ENCODE measurements at regions not wholly inside any gene's neighbourhood (a gene's known extent, or its start where the extent isn't known, plus 50 kb on each side); places are given as distances from the start of the nearest gene placed in this dataset.

DNA sequence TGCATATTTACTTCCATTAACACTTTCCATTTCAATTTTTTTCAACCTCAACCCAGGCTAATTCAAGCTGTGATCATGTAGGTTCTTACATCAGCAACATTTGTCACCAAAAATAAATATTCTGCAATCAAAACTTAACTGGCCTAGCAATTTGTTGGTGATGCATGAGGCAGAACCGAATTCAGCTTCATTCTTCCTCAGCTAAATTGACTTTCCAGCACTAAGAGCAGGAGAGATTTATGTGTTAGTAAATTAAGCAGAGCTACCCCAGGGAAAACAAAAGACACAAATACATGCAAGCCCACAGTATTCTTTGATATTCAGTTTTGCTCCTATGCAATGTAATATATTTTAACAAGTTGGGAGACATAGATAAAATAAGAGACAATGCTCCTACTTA is 208.7 kb upstream of the NDST3 start:
- ATAC-seq (no peak), DNase-seq (no peak)
- Mint-ChIP-seq H3K4me3 (no peak overlapping the region), H3K36me3 (ENCODE audit: low read depth) (no peaks in the 10 kb centered on the region), H3K9me3 (no peaks in the 10 kb centered on the region), H3K27ac (no peak overlapping the region), H3K4me1 (no peaks in the 10 kb centered on the region), H3K27me3 (no peaks in the 10 kb centered on the region)

DNA sequence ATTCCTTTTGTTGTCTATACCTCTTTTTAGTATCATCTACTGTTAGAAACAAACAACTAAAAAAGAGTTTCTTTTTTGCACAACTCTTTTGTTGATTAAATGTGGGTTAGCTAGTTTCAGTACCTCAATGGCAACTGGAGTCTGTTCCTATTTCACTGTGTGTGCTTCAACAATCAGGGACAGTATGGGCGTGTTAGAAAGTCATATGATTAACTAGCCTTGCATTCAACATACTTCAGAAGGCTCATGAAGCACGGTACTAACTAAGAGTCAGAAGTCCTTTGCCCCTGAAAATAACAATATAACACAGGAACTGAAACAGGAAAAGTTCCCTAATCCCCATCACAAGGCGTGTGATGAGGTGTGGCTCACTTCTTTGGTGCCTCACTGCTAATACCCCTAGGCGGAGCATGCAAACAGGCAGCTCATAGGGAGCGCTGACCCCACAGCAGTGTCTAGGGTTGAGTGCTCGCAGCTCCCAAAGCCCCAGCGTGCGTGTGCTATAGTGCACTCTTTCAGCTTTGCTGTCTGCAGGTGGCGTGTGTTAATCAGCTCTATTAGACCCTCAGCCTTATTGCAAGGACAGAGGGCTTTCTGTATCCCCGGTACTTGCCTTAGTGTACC is 203.1 kb upstream of the NDST3 start:
- no peak overlapping the region for H3K4me3 Mint-ChIP-seq
- no peak overlapping the region for H3K27ac Mint-ChIP-seq
- ATAC-seq (no peak), DNase-seq (no peak)
- no peaks in the 10 kb centered on the region for H3K27me3 Mint-ChIP-seq
- no peaks in the 10 kb centered on the region for H3K36me3 Mint-ChIP-seq (ENCODE audit: low read depth)
- no peaks in the 10 kb centered on the region for H3K4me1 Mint-ChIP-seq
- H3K9me3 Mint-ChIP-seq = peaks cover 3% of the 10 kb centered on the region

DNA sequence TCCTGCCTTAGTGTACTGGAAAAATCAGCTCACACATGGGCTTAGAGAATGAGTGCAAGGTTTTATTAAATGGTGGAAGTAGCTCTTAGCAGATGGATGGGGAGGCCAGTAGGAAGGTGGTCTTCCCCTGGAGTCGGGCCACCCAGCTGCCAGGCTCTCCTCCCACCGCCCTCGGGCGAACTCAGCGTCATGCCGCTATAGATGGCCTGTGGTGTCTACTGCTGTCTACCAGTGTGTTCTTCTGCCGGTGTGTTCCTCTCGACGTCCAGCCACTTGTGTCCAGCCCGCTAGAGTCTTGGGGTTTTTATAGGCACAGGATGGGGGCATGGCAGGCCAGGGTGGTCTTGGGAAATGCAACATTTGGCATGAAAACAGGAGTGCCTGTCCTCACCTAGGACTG is 198.7 kb upstream of the NDST3 start:
- H3K9me3 Mint-ChIP-seq = peaks cover 3% of the 10 kb centered on the region
- H3K4me3 Mint-ChIP-seq = no peak overlapping the region
- no peak overlapping the region for H3K27ac Mint-ChIP-seq
- ATAC-seq = no peak
- H3K36me3 Mint-ChIP-seq (ENCODE audit: low read depth) = no peaks in the 10 kb centered on the region
- no peak for DNase-seq
- no peaks in the 10 kb centered on the region for H3K27me3 Mint-ChIP-seq
- no peaks in the 10 kb centered on the region for H3K4me1 Mint-ChIP-seq

DNA sequence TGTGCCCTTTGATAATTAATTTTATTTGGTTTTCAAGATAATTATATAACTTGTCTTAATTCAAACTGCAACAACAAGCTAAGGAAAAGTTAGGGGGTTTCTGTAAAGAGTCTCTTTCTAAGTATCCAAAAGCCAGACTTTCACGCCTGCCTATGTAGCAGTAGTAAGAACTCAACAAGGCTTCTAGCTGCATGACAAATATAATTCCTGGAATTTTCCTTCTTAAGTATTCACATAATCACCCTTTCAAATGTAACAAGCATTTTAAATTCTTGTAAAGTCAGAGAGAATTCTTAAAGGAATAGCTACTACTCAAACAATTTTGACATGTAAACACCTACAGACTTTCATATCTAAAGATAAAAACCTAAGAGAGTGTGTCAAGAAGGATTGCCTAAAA is 189.7 kb upstream of the NDST3 start:
- no peak for ATAC-seq
- peaks cover 7% of the 10 kb centered on the region for H3K9me3 Mint-ChIP-seq
- DNase-seq = no peak
- no peaks in the 10 kb centered on the region for H3K4me1 Mint-ChIP-seq
- H3K27me3 Mint-ChIP-seq = no peaks in the 10 kb centered on the region
- H3K4me3 Mint-ChIP-seq = no peak overlapping the region
- H3K27ac Mint-ChIP-seq = no peak overlapping the region
- H3K36me3 Mint-ChIP-seq (ENCODE audit: low read depth) = no peaks in the 10 kb centered on the region

DNA sequence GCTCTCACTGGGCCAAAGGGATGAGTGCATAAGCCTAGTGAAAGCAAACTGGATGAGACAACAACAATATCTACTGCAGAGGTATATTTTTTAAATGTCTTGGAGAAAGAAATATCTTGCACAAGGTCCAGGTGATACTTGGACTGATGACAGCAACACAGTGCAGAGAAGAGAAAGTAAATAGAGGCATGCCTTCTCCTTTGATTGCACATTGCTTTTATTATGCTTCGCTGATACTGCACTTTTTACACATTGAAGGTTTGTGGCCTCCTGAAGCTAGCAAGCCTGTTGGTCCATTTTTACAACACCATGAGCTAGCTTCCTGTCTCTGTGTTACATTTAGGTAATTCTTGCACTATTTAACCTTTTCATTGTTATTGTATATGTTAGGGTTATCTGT is 189.0 kb upstream of the NDST3 start:
- ATAC-seq (no peak), DNase-seq (no peak)
- Mint-ChIP-seq H3K9me3 (peaks cover 14% of the 10 kb centered on the region), H3K27ac (no peak overlapping the region), H3K27me3 (no peaks in the 10 kb centered on the region), H3K36me3 (ENCODE audit: low read depth) (no peaks in the 10 kb centered on the region), H3K4me3 (no peak overlapping the region), H3K4me1 (no peaks in the 10 kb centered on the region)

DNA sequence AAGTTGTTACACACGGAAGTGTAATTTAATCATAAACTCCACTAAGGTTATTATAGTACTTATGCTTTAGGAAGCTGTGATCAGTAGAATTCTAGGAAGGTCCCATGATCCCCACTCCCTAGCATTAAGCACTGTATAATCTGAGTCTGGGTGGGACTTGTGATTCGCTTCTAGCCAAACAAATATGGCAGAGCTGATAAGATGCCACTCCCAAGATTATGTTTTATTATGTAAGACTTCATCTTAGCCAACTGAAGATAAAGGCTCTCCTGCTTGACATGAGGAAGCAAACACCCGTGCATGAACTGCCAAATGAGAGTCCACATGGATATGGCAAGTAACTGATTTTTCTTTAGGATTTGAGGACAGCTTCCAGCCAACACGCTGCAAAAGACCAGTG is 186.4 kb upstream of the NDST3 start:
- Mint-ChIP-seq H3K9me3 (peaks cover 19% of the 10 kb centered on the region), H3K36me3 (ENCODE audit: low read depth) (no peaks in the 10 kb centered on the region), H3K4me3 (no peak overlapping the region), H3K4me1 (no peaks in the 10 kb centered on the region), H3K27me3 (no peaks in the 10 kb centered on the region), H3K27ac (no peak overlapping the region)
- ATAC-seq (no peak), DNase-seq (no peak)

DNA sequence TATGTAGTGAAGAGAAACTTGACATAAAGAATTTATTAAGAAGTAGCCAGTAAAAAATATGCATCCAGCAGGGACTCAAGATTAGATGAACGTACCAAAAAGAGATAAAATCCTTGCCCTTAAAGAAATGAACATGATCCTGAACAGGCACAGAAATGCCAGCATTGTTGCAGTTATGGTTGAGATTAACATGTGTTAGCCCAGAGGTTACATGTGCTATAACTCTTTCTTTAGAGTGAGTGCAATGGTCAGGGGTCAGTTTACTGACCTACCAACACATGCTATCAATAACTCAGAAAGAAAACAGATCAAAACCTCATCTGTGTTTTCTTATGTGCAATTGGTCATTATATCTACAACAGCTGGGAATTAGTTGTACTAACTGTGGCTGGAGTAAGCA is 166.1 kb upstream of the NDST3 start:
- no peak for DNase-seq
- no peaks in the 10 kb centered on the region for H3K4me1 Mint-ChIP-seq
- H3K4me3 Mint-ChIP-seq = no peak overlapping the region
- ATAC-seq = no peak
- H3K36me3 Mint-ChIP-seq (ENCODE audit: low read depth) = no peaks in the 10 kb centered on the region
- peaks cover 4% of the 10 kb centered on the region for H3K9me3 Mint-ChIP-seq
- H3K27me3 Mint-ChIP-seq = no peaks in the 10 kb centered on the region
- no peak overlapping the region for H3K27ac Mint-ChIP-seq

DNA sequence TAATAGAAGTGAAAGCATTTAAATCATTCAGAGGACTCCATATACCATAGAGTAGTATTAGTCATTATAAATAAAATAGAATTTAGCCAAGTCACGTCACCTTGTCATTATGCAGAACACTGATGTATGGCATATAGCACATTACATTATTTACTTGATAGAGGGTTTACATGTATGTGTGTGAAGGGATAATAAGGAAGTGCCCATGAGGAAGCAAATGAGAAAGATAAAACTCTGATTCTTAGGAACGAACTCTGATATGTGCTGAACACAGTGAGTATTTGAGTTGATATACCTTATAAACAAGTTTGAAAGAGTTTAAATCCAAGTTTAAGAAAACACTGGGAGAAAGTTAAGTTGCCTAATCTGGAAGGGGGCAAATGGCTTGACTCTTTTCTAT is 160.5 kb upstream of the NDST3 start:
- no peak overlapping the region for H3K4me3 Mint-ChIP-seq
- no peak for ATAC-seq

DNA sequence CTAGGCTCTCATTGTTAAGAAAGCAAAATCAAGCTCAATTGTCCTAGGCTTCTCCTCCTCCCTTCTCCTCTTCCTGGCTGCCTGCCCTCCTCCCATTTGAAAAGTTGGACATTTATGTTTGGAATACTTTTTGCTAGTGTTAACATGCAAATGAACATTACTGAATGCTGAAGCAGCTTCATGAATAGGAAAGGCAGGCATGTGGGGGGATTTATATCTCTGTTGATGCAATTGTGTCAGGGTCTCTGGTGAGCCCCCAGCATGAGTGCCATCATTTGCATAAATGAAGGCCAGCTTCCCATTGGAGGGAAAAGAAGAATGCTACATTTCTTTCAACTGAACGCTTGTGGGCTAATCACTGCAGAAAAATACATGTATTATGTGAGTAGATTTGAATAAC is 160.1 kb upstream of the NDST3 start:
- Mint-ChIP-seq H3K9me3 (peaks cover 4% of the 10 kb centered on the region), H3K4me3 (no peak overlapping the region), H3K27me3 (no peaks in the 10 kb centered on the region), H3K36me3 (ENCODE audit: low read depth) (no peaks in the 10 kb centered on the region), H3K27ac (no peak overlapping the region), H3K4me1 (no peaks in the 10 kb centered on the region)
- ATAC-seq (no peak), DNase-seq (no peak)

More for the DNA sequence above, 160.5 kb upstream of the NDST3 start:
- peaks cover 4% of the 10 kb centered on the region for H3K9me3 Mint-ChIP-seq
- H3K27me3 Mint-ChIP-seq = no peaks in the 10 kb centered on the region
- H3K27ac Mint-ChIP-seq = no peak overlapping the region
- no peak for DNase-seq
- H3K4me1 Mint-ChIP-seq = no peaks in the 10 kb centered on the region
- H3K36me3 Mint-ChIP-seq (ENCODE audit: low read depth) = no peaks in the 10 kb centered on the region

DNA sequence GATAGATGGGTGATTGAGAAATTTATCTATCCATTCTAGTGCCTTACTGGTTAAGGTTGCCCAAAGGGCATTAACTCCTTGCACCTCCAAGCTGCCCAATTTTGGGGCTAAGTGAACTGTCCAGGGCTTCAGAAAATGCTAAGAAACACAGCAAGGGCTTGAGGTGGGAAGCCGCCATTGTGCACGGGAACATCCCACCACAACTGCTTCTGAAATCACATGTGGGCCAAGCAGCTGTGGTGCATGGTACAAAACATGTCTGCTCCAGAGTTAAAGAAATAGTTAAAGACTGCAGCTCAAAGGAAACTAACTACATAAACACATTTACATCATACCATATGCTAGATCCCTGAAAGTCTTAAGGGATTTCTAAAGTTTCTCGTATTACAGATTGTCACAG is 144.3 kb upstream of the NDST3 start:
- no peak overlapping the region for H3K4me3 Mint-ChIP-seq
- H3K27me3 Mint-ChIP-seq = no peaks in the 10 kb centered on the region
- no peak overlapping the region for H3K27ac Mint-ChIP-seq
- no peak for DNase-seq
- H3K9me3 Mint-ChIP-seq = no peaks in the 10 kb centered on the region
- no peak for ATAC-seq
- H3K36me3 Mint-ChIP-seq (ENCODE audit: low read depth) = no peaks in the 10 kb centered on the region
- no peaks in the 10 kb centered on the region for H3K4me1 Mint-ChIP-seq

DNA sequence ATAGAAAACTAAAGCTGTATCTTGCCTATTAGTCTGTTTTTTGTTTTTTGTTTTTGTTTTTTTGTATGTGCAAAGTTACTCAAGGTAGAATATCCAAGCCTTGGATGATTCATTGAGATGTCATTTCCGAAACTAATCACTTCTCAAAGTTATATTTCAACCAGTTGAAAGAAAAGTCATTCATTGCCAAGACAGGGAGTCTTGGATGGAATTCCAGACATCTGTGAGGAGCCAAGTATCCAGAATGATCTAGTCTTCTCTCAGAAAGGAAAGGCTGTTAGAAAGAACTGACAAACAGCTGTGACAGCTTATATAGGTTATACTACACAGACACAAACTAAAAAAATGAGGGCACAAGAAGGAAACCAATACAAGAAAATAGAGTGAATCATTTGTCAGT is 141.1 kb upstream of the NDST3 start:
- Mint-ChIP-seq H3K9me3 (peaks cover 4% of the 10 kb centered on the region), H3K36me3 (ENCODE audit: low read depth) (no peaks in the 10 kb centered on the region), H3K4me1 (no peaks in the 10 kb centered on the region), H3K27ac (no peak overlapping the region), H3K4me3 (no peak overlapping the region), H3K27me3 (peaks cover 2% of the 10 kb centered on the region)
- no peak for ATAC-seq
- DNase-seq = no peak

DNA sequence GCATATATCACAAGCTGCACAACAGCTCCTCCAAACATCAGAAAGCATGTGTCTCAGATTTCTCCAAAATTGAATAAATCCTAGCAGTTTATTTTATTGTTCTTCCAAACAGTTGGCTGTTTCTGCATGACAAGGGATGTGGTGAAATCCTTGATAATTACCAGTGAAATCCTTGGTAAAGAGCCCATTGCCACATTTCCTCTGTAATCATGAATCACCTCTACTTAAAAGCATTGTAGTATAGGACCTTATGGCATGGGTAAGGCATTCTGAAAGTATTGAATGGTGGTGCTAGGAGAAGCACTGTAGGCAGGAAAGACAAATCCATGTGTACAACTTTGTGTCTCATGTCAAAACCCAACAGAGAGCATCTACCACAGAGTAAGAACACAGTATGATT is 135.8 kb upstream of the NDST3 start:
- Mint-ChIP-seq H3K4me1 (no peaks in the 10 kb centered on the region), H3K36me3 (ENCODE audit: low read depth) (no peaks in the 10 kb centered on the region), H3K4me3 (no peak overlapping the region), H3K9me3 (peaks cover 4% of the 10 kb centered on the region), H3K27me3 (peaks cover 2% of the 10 kb centered on the region), H3K27ac (no peak overlapping the region)
- DNase-seq (no peak), ATAC-seq (no peak)

DNA sequence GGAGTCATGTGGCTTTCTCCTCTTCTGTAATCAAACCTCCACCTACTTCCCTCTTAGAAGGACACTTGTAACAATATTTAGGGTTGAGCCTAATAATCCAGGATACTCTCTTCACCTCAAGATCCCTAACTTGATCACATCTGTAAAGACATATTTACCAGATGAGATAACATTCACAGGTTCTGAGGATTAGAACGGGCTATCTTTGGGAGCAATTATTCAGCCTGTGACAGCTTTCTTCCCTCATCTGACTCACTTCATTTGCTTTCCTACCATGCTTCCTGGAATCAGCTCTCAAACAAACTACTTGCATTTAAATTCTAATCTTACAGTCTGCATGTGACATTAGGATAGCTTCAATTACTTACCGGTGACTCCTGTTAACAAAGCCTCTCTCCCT is 133.5 kb upstream of the NDST3 start:
- no peak overlapping the region for H3K27ac Mint-ChIP-seq
- DNase-seq (no peak), ATAC-seq (no peak)
- H3K4me1 Mint-ChIP-seq = no peaks in the 10 kb centered on the region
- no peak overlapping the region for H3K4me3 Mint-ChIP-seq
- H3K27me3 Mint-ChIP-seq = peaks cover 2% of the 10 kb centered on the region
- H3K36me3 Mint-ChIP-seq (ENCODE audit: low read depth) = no peaks in the 10 kb centered on the region
- H3K9me3 Mint-ChIP-seq = peaks cover 4% of the 10 kb centered on the region

DNA sequence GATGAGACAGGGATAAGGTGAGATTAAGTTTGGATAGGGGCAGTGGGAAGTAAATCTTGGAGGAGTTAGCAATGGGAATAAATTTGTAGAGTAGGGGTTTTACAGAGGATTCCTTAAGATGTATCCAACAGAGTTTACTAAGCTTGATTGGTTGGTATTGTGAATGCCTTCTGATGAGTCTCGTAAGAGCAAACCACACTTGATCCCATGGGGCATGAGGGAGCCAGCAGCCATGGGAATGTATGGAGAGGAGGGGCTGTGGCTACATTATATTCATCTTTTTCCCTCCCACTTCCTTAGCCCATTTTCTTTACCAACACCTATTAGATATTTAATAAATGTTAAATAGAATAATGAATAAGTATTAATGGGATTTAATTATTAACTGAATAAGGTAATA is 126.6 kb upstream of the NDST3 start:
- Mint-ChIP-seq H3K27me3 (no peaks in the 10 kb centered on the region), H3K4me3 (no peak overlapping the region), H3K9me3 (no peaks in the 10 kb centered on the region), H3K36me3 (ENCODE audit: low read depth) (no peaks in the 10 kb centered on the region), H3K4me1 (no peaks in the 10 kb centered on the region), H3K27ac (no peak overlapping the region)
- no peak for DNase-seq
- no peak for ATAC-seq

DNA sequence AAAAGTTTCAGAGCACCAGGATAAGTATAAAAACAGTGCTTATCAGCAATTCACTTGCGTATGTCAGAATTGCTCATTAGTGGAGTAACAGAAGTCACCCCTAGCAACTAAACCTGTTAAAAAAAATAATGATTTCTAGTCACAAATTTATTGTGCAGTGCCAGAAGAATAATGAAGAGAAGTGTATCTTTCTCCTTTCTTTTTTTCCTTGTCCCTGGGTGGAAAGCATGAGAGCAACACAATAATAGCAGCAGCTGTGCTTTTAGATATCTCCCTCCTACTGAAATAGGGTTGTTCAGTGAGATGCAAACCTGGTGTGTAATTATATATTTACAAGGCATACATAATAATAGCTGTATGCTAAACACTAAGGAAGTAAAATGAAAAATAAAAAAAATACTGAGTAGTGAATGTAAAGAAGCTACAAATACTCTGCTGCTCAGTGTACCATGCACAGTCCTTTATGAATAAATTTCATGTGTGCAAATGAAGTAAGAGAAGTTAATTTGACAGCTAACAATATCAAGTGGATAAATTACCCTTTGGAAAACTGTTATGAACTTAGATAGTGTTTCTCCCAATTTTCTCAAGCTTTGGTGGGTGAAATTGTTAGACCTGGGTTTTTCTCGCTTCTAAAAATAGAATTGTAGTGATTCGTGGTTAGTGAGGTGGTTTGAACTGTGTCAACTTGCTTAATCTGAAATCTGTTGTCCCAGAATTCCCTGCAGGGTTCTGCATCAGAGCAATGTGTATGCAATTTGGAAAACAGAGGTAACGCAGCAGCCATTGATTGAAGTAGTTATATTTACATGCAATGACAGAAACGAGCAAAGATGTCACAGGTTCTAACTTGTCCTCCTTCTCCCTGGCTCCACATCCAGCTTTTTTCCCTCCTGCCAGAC is 125.7 kb upstream of the NDST3 start:
- Mint-ChIP-seq H3K27ac (no peak overlapping the region), H3K27me3 (no peaks in the 10 kb centered on the region), H3K9me3 (no peaks in the 10 kb centered on the region), H3K4me3 (no peak overlapping the region), H3K36me3 (ENCODE audit: low read depth) (no peaks in the 10 kb centered on the region), H3K4me1 (no peaks in the 10 kb centered on the region)
- DNase-seq = no peak
- no peak for ATAC-seq
